Suppressor macrophage treated with lipopolysaccharide for 4 hours (primary cell): ENCODE measurements at regions not wholly inside any gene's neighbourhood (a gene's known extent, or its start where the extent isn't known, plus 50 kb on each side); places are given as distances from the start of the nearest gene placed in this dataset.

Experiments
- DNase-seq: peaks from one replicate; pipeline ENCODE4 v3.0.0-alpha.2; 2020

DNA sequence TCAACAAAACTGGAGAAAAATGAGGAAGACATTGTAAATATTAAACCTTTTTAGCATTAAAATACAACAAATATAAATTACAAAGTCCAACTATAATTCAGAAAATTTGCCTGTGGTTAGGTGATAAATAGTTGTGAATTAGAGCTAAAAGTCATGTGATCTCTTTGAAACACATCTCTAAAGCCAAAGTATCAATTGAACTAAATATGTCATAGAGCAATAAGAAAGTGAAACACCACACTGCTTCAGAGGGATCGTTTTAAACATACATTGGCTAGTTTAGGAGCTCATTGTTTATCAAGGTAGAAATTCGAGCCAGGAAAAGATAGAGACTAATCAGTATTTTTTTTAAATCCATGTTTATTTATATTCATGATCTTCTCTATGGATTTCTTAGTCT lies 606.3 kb upstream of the ITGA1 start:
- no peak for DNase-seq

DNA sequence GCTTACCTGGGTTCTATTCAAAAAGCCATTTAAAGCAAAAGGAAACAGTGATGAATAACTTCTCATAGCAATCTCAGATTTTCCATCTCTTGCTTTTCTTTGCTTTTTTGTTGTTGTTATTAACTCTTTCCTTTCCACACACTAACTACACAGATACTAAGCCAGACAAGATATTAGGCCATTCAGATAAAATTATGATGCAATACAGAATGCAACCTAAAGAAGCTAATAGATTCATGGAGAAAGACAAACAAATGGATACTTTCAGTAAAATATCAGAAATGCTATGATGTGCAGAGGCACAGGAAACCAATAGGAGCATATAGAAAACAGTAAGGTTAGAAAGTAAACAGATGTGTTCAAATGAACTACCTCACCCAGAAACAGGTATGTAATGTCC lies 597.0 kb upstream of the ITGA1 start:
- no peak for DNase-seq

DNA sequence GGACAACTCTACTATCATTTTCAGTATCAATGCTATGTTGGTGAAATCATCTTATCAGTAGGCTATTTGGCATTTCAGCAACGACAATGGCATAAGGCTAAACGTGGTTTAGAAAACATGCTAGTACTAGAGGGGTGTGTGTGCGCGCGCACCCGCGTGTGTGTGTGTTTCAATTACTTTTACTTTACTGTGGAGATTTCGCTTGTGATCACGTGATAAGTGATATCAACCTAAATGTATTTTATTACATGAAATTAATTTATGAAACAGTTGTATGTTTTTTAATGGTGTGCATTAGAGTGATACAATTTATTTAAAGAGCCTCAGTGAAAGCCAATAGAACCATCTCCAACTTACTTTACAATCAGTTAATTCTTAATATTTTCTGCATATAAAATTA lies 587.9 kb upstream of the ITGA1 start:
- DNase-seq: no peak

DNA sequence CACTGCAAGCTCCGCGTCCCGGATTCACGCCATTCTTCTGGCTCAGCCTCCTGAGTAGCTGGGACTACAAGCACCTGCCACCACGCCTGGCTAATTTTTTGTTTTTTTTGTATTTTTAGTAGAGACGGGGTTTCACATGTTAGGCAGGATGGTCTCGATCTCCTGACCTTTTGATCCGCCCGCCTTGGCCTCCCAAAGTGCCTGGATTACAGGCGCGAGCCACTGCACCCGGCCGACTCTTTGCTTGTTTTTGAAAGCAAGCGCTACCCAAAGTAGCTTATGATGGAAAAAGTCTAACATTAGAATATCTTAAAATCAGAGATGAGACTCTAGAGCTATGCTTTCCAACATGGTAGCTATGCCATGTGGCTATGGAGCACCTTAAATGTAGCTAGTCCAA lies 585.5 kb upstream of the ITGA1 start:
- DNase-seq: no peak

GRCh38 chr5:52204310-52204709 lies 583.4 kb upstream of the ITGA1 start:
- DNase-seq: no peak
